Esophagus squamous epithelium (tissue), 4 donors: ENCODE measurements at regions not wholly inside any gene's neighbourhood (a gene's known extent, or its start where the extent isn't known, plus 50 kb on each side); places are given as distances from the start of the nearest gene placed in this dataset.

Source experiments
- POLR2A ChIP-seq, 4 donors: fragments of 450-650 bp; IDR thresholded peaks; one replicate each; pipeline ENCODE4 v1.6.1; 2017; ENCODE audit warnings: antibody characterized with exemption in 4 of 4, mild to moderate bottlenecking in 4 of 4, moderate library complexity in 3 of 4
- TF ChIP-seq, protein P1 (sequence below), 6 experiments: fragments of 450-650 bp in 4 of 6; fragments of 200-600 bp in 2 of 6; sonication (generic) in 2 of 6; IDR thresholded peaks; one replicate each; pipeline ENCODE4 v1.5.1; 2016 to 2019; ENCODE audit warnings: antibody characterized with exemption in 6 of 6, mild to moderate bottlenecking in 4 of 6, moderate library complexity in 4 of 6

DNA sequence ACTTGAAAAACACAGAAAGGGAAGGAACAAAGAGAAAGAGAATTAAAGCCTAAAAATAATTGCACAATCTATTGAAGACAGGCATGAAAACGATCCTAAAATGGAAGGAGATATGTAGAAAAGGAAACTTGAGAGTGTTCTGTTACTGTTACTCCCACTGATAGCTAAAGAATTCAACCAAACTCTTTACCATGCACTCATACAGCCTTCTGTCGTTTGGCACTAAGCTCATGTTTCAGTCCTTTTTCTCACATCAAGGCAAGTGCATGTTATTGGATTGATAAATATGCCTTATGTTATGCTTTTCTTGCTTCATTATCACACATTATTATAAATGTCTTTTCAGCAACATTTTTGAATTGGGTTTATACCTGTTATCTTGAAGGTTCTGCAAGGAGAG, 696.5 kb downstream of the EFNA5 start:
- no peak for TF ChIP-seq POLR2A (IDR thresholded peaks at IDR 0.05)
- TF ChIP-seq, protein P1, sequence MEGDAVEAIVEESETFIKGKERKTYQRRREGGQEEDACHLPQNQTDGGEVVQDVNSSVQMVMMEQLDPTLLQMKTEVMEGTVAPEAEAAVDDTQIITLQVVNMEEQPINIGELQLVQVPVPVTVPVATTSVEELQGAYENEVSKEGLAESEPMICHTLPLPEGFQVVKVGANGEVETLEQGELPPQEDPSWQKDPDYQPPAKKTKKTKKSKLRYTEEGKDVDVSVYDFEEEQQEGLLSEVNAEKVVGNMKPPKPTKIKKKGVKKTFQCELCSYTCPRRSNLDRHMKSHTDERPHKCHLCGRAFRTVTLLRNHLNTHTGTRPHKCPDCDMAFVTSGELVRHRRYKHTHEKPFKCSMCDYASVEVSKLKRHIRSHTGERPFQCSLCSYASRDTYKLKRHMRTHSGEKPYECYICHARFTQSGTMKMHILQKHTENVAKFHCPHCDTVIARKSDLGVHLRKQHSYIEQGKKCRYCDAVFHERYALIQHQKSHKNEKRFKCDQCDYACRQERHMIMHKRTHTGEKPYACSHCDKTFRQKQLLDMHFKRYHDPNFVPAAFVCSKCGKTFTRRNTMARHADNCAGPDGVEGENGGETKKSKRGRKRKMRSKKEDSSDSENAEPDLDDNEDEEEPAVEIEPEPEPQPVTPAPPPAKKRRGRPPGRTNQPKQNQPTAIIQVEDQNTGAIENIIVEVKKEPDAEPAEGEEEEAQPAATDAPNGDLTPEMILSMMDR (IDR thresholded peaks at IDR 0.05), result no peak
